ENCODE measurements at regions not wholly inside any gene's neighbourhood (a gene's known extent, or its start where the extent isn't known, plus 50 kb on each side); places are given as distances from the start of the nearest gene placed in this dataset.

DNA sequence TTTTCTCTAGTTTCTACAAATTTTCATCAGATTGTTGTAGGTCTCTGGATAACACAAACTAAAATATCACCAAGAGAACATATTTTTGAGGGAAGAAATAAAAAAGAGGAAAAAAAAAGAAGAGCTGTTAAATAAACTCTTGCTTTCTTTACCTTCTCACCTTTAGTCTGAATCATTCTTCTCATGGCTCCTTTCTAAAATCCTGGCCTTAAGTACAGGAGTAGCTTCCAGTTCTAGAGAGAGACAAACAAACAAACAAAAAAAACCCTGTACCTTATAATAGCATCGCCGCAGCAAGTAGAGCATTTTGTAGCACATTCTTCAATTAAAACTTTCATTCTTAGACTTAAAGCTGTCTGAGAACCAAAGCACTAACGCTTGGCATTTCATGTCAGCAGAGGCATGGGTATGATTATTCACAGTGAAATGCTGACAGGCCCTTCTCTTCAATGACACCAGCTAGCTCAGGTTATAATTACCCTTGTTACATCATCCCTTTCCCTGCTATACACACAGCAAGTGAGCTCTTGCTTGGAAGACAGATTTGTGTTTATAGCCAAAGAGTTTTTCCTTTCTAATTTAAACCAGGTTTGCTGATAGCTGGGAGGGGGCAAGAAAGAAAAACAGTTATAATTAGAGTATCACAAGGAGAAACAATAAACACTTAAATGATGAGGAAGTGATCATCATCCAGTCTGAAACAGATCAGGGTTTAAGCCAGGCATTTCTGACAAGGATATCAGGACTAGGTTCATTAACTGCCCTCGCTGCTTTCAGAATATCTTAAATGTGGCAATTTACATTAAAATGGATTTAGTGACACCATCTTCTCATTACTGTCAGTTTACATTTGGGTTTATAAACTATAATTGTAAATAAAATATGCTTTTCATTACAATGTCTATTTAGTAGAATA is 510.9 kb upstream of the ZNF608 start:
- no peaks in the 10 kb centered on the region for H3K4me1 Mint-ChIP-seq (ENCODE audit: low read depth)
- H3K36me3 Mint-ChIP-seq (ENCODE audit: insufficient read depth in 2 of 2) = peaks cover 2% of the 10 kb centered on the region in 2 donors
- DNase-seq (no peak), ATAC-seq (replicated peaks in 1 of 2) (no peak)
- no peak overlapping the region for H3K27ac Mint-ChIP-seq
- H3K4me3 Mint-ChIP-seq = no peak overlapping the region
- peaks cover 3 to 13% of the 10 kb centered on the region in 2 donors for H3K9me3 Mint-ChIP-seq
- no peaks in the 10 kb centered on the region for H3K27me3 Mint-ChIP-seq (ENCODE audit: low read depth)

DNA sequence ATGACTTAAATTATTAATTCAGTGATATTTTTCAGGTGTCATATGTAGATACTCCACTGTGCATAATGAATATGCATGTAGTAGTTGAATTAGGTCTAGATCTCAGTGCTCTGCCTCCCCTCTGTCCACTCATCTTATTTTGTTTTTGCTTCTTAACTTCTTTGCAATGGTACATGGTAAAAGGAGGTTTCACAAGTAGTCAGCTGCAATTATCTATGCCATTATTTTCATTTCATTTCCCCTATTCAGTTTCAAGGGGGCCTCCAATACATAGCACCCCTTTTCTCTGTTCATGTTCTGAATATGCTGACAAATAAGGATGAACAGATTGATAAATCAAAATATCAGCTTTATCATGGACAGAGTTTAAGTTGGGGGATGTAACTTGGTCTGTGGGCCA is 511.6 kb upstream of the ZNF608 start:
- no peaks in the 10 kb centered on the region for H3K4me1 Mint-ChIP-seq (ENCODE audit: low read depth)
- ATAC-seq (replicated peaks in 1 of 2) = no peak
- no peak for DNase-seq

DNA sequence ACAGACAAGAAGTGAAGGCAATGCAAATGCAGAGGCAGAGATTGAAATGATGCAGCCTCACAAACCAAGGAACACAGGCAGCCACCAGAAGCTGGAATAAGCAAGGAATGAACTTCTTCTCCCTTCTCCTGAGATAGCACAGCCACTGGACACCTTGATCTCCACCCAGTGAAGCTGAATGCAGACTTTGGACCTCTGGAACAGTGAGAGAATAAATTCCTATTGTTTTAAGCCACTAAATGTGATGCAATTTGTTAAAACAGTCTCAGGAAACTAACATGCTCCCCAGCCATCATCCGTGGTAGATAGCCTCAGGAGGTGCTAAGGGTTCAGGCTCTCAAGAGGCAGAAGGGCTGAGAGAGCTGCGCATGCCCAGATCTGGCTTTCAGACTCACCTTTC is 512.2 kb upstream of the ZNF608 start:
- Mint-ChIP-seq H3K36me3 (ENCODE audit: insufficient read depth in 2 of 2) (peaks cover 2% of the 10 kb centered on the region in 2 donors), H3K4me3 (no peak overlapping the region), H3K27ac (no peak overlapping the region), H3K27me3 (ENCODE audit: low read depth) (no peaks in the 10 kb centered on the region), H3K9me3 (peaks cover 3 to 10% of the 10 kb centered on the region in 2 donors), H3K4me1 (ENCODE audit: low read depth) (no peaks in the 10 kb centered on the region)
- DNase-seq (no peak), ATAC-seq (replicated peaks in 1 of 2) (no peak)

More for the DNA sequence above, 511.6 kb upstream of the ZNF608 start:
- no peak overlapping the region for H3K4me3 Mint-ChIP-seq
- peaks cover 3 to 10% of the 10 kb centered on the region in 2 donors for H3K9me3 Mint-ChIP-seq
- H3K36me3 Mint-ChIP-seq (ENCODE audit: insufficient read depth in 2 of 2) = peaks cover 2% of the 10 kb centered on the region in 2 donors
- H3K27me3 Mint-ChIP-seq (ENCODE audit: low read depth) = no peaks in the 10 kb centered on the region
- no peak overlapping the region for H3K27ac Mint-ChIP-seq

DNA sequence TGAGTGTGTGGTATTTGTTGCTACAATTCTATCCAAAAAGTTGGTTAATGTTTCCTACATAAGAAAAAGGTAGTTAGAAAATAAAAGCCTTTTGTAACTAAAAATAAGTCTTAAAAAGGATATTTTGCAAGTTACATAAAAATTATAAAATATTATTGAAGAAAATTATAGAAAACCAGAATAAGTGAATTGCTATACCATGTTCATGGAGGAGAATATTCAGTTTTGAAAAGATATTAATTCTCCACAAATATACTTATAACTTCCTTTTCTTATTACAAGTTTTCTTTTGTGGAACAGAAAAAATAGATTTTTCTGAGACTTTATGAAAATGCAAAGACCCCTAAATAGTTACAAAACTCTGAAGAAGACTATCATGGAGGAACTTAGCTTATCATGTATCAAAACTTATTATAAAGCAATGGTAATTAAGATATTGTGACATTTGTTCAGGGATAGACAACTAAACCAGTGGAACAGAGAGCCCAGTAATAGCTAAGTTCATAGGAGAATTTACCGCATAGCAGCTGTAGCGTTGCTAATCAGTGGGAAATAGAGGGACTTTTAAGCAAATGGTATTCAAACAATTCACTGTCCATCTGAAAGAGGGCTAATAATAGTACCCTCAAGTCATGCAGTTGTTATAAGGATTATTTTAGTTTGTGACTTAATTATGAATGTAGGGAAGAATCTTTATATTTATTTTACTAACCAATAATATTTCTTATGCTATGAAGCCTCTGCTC is 515.2 kb upstream of the ZNF608 start:
- peaks cover 0 to 3% of the 10 kb centered on the region in 2 donors for H3K9me3 Mint-ChIP-seq
- H3K36me3 Mint-ChIP-seq (ENCODE audit: insufficient read depth in 2 of 2) = no peaks in the 10 kb centered on the region
- no peaks in the 10 kb centered on the region for H3K4me1 Mint-ChIP-seq (ENCODE audit: low read depth)
- DNase-seq (no peak), ATAC-seq (replicated peaks in 1 of 2) (no peak)
- H3K4me3 Mint-ChIP-seq = no peak overlapping the region
- no peak overlapping the region for H3K27ac Mint-ChIP-seq
- H3K27me3 Mint-ChIP-seq (ENCODE audit: low read depth) = no peaks in the 10 kb centered on the region

DNA sequence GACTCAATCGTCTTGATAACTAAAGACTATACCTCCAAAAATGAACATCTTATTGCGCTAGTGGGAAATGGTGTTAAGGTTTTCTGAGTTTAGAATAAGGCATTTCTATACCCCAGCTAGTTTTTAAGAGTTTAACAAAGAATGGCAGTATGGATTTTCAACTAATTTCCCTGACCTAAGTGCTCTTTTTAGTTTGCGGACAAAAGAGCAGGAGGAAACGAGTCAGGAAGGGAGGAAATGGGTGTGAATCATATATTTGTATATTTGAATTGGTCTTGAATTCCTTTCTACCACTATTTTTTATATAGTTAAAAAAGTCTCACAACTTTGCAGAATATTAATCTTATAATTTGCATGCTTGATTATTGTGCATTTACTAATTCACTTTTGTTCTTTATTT is 516.3 kb upstream of the ZNF608 start:
- H3K36me3 Mint-ChIP-seq (ENCODE audit: insufficient read depth in 2 of 2) = no peaks in the 10 kb centered on the region
- H3K9me3 Mint-ChIP-seq = peaks cover 3% of the 10 kb centered on the region in 2 donors
- no peaks in the 10 kb centered on the region for H3K27me3 Mint-ChIP-seq (ENCODE audit: low read depth)
- no peak overlapping the region for H3K4me3 Mint-ChIP-seq
- H3K27ac Mint-ChIP-seq = no peak overlapping the region
- ATAC-seq (replicated peaks in 1 of 2) (no peak), DNase-seq (no peak)
- no peaks in the 10 kb centered on the region for H3K4me1 Mint-ChIP-seq (ENCODE audit: low read depth)

DNA sequence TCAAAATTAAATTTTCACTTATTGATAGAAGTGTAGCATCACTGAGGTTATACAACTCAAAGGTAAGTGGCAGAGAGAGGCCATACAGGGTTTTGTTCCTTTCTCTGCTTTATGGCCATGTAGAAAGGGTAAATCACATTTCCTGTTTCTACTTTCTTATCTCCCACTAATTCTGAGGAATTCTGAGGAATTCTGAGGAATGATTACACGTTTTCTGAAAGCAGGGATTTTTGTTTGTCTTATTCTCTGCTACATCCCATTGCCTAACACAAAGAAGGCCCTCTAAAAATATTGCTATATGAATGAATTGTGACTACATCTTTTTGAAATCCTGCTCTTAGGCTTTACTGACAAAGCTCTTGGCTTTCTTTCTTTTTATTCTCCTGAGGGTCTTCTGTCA is 516.9 kb upstream of the ZNF608 start:
- Mint-ChIP-seq H3K27me3 (ENCODE audit: low read depth) (no peaks in the 10 kb centered on the region), H3K9me3 (peaks cover 3% of the 10 kb centered on the region in 2 donors), H3K36me3 (ENCODE audit: insufficient read depth in 2 of 2) (no peaks in the 10 kb centered on the region), H3K27ac (no peak overlapping the region), H3K4me1 (ENCODE audit: low read depth) (no peaks in the 10 kb centered on the region), H3K4me3 (no peak overlapping the region)
- DNase-seq (no peak), ATAC-seq (replicated peaks in 1 of 2) (no peak)

DNA sequence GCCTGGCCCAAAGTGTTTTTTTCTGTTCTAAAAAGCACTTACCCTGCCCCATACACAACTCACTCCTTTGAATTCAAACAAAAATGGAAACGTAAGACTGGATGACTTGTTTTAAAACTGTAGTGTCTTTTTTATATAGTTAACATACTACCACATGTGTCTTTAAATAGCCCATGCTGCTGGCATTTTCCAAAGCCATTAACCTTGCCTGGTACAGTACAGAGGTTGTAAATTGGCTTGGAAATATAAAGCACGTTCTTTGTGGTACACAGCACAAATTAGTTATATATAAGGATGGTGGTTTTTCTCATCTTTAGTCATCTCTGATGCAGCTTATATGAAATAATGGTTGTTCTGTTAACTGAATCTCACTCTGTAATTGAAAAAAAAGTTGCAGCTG is 519.7 kb upstream of the ZNF608 start:
- H3K4me3 Mint-ChIP-seq = no peak overlapping the region
- peaks cover 2 to 3% of the 10 kb centered on the region in 2 donors for H3K9me3 Mint-ChIP-seq
- DNase-seq (no peak), ATAC-seq (replicated peaks in 1 of 2) (no peak)
- H3K27ac Mint-ChIP-seq = no peak overlapping the region
- no peaks in the 10 kb centered on the region for H3K36me3 Mint-ChIP-seq (ENCODE audit: insufficient read depth in 2 of 2)
- no peaks in the 10 kb centered on the region for H3K27me3 Mint-ChIP-seq (ENCODE audit: low read depth)
- no peaks in the 10 kb centered on the region for H3K4me1 Mint-ChIP-seq (ENCODE audit: low read depth)

DNA sequence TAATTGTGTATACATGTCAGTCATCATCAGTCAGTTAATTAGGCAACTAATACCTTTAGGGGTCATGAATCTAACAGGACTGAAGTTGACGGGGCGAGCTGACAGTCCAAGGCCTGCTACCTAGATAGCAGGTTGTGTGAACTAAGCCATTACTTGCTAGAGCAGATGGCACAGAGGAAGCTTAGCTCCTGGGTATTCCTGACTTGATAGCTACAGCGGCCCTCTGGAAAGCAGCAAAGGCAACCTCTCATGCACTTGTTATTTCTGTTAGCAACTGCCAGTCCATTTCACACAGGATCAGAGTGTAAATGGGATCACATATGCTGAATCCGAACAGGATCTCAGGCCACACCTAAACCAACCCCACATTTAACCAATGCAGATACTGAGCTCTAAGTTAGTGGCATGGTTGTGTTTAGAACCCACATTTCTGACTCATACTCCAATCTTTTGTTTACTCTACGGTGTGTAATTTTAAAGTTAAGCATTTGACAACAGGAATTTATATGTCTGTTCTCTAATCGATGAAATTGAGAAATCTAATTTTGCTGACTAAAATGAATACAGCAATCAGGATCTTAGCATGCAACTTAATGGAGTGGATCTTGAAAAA is 521.3 kb upstream of the ZNF608 start:
- Mint-ChIP-seq H3K27ac (no peak overlapping the region), H3K36me3 (ENCODE audit: insufficient read depth in 2 of 2) (no peaks in the 10 kb centered on the region), H3K27me3 (ENCODE audit: low read depth) (no peaks in the 10 kb centered on the region), H3K9me3 (peaks cover 2 to 4% of the 10 kb centered on the region in 2 donors), H3K4me1 (ENCODE audit: low read depth) (no peaks in the 10 kb centered on the region), H3K4me3 (no peak overlapping the region)
- DNase-seq = no peak
- ATAC-seq (replicated peaks in 1 of 2) = no peak

DNA sequence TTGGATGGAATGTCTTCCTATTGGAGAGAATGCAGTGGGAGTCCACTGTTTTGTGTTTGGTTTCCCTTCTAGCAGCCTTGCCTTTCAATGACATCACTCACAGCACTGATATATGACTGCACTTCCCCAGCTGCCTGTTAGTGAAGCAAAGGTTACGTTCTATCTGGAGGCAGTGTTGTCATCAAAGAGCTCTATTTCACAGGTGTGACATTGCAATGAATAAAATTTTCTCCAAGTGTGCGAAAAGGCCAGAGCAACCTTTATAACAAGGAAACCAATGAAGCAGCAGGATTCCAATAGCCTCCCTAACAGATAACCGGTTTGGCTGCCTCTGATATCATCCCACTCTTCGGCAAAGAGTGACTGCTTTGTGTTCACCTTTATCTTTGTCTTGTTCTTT is 523.5 kb upstream of the ZNF608 start:
- no peaks in the 10 kb centered on the region for H3K36me3 Mint-ChIP-seq (ENCODE audit: insufficient read depth in 2 of 2)
- DNase-seq = no peak

DNA sequence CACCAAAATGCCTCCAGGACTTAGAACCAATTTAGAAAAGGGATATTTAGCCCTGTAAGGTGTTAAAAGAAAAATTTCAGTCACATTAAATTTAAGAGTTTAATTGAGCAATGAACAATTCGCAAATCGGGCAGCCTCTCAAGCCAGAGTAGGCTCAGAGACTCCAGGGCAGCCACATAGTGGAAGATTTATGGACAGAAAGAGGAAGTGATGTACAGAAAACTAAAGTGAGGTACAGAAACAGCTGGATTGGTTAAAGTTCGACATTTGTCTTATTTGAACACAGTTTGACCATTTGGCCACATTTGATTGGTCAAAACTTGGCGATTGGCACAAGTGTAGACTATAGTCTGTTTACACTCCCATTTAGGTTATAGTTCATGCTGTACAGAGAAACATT is 525.9 kb upstream of the ZNF608 start:
- no peaks in the 10 kb centered on the region for H3K36me3 Mint-ChIP-seq (ENCODE audit: insufficient read depth in 2 of 2)
- H3K4me1 Mint-ChIP-seq (ENCODE audit: low read depth) = no peaks in the 10 kb centered on the region
- H3K27me3 Mint-ChIP-seq (ENCODE audit: low read depth) = no peaks in the 10 kb centered on the region
- H3K9me3 Mint-ChIP-seq = peaks cover 0 to 6% of the 10 kb centered on the region in 2 donors
- no peak overlapping the region for H3K27ac Mint-ChIP-seq
- ATAC-seq (replicated peaks in 1 of 2) (no peak), DNase-seq (no peak)
- no peak overlapping the region for H3K4me3 Mint-ChIP-seq

More for the DNA sequence above, 523.5 kb upstream of the ZNF608 start:
- H3K4me1 Mint-ChIP-seq (ENCODE audit: low read depth) = no peaks in the 10 kb centered on the region
- H3K4me3 Mint-ChIP-seq = no peak overlapping the region
- no peak for ATAC-seq (replicated peaks in 1 of 2)
- no peaks in the 10 kb centered on the region for H3K27me3 Mint-ChIP-seq (ENCODE audit: low read depth)
- peaks cover 2 to 7% of the 10 kb centered on the region in 2 donors for H3K9me3 Mint-ChIP-seq
- H3K27ac Mint-ChIP-seq = no peak overlapping the region

DNA sequence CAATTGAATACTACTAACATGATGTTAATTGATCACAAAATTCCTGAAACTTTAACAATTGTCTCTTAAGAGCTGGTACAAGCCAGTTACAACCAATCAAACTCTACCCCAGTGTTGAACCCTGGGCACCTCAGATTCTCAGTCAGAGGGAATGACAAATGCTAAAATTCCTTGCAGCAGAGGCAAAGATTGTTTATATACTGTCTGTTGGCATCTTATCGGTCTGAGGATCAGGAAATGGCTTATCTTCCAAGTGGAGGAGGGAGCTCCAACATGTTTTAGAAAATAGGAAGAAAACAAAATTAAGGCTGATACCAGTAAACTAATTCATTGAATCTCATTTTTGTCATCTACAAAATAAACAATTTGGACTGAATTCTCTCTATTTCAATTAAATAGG is 527.8 kb upstream of the ZNF608 start:
- H3K4me1 Mint-ChIP-seq (ENCODE audit: low read depth) = no peaks in the 10 kb centered on the region
- no peak overlapping the region for H3K4me3 Mint-ChIP-seq
- ATAC-seq (replicated peaks in 1 of 2) (no peak), DNase-seq (no peak)
- no peaks in the 10 kb centered on the region for H3K27me3 Mint-ChIP-seq (ENCODE audit: low read depth)
- no peak overlapping the region for H3K27ac Mint-ChIP-seq
- H3K36me3 Mint-ChIP-seq (ENCODE audit: insufficient read depth in 2 of 2) = no peaks in the 10 kb centered on the region
- H3K9me3 Mint-ChIP-seq = peaks cover 0 to 4% of the 10 kb centered on the region in 2 donors

DNA sequence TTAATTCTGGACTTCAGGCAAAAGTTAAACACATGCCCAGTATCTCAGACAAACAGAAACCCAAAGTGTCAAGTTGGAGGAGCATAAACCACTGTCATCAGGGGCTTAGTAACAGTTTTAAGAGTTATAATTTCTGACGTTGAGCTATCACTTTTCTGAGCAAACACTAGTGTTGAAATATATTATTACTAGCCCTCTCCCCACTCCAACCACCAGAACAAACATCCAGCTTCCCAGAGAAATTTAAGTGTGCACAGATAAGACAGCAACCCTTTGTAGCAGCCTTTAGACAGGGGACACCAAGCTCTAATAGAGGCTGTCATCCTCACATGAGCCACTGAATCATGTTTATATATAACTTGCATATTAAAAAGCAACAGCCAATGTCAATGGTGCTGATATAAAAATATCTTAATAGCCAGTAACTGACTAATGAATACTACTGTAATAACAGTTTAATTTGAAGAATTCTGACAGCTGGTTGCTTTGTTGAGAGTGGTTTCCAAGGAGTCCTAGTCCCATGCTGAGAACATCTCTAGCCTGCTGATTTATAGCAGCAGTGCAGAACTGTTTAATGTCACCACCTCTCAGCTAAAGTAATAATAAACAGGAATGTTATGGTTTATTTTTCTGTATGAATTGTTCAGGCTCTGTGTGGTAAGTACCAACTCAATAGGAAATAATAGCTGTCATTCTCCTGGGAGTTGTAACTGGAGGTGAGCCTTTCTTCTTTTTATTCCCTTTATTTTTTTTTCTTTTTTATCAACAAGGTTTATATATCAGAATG is 528.7 kb upstream of the ZNF608 start:
- Mint-ChIP-seq H3K9me3 (peaks cover 0 to 4% of the 10 kb centered on the region in 2 donors), H3K4me1 (ENCODE audit: low read depth) (no peaks in the 10 kb centered on the region), H3K36me3 (ENCODE audit: insufficient read depth in 2 of 2) (no peaks in the 10 kb centered on the region), H3K27me3 (ENCODE audit: low read depth) (no peaks in the 10 kb centered on the region), H3K4me3 (no peak overlapping the region), H3K27ac (no peak overlapping the region)
- DNase-seq (no peak), ATAC-seq (replicated peaks in 1 of 2) (no peak)
